ENCODE measurements at regions not wholly inside any gene's neighbourhood (a gene's known extent, or its start where the extent isn't known, plus 50 kb on each side); places are given as distances from the start of the nearest gene placed in this dataset.

- peaks cover 3 to 5% (median 4%) of the 10 kb centered on the region in 6 donors for H3K9me3 Mint-ChIP-seq
- H3K4me3 Mint-ChIP-seq, result no peak overlapping the region
- H3K27me3 Mint-ChIP-seq (ENCODE audit: low read depth in 3 of 3), result peaks cover 0 to 2% (median 0%) of the 10 kb centered on the region in 3 donors
- DNase-seq, result no peak
- no peaks in the 10 kb centered on the region for H3K4me1 Mint-ChIP-seq
- H3K27ac Mint-ChIP-seq, result no peak overlapping the region
- no peaks in the 10 kb centered on the region for H3K36me3 Mint-ChIP-seq
These were observed 198.7 kb upstream of the C9orf72 start for GRCh38 chr9:27771803-27772545.

- peaks cover 10 to 36% (median 16%) of the 10 kb centered on the region in 6 donors for H3K9me3 Mint-ChIP-seq
- H3K27me3 Mint-ChIP-seq (ENCODE audit: low read depth in 3 of 3), result peaks cover 0 to 4% (median 0%) of the 10 kb centered on the region in 3 donors
- no peak for DNase-seq
- H3K36me3 Mint-ChIP-seq, result peaks cover 0 to 2% (median 0%) of the 10 kb centered on the region in 3 donors
- H3K4me1 Mint-ChIP-seq, result no peaks in the 10 kb centered on the region
- H3K4me3 Mint-ChIP-seq, result no peak overlapping the region
- H3K27ac Mint-ChIP-seq, result no peak overlapping the region
These were observed 211.8 kb upstream of the C9orf72 start for GRCh38 chr9:27784847-27785713.

- Mint-ChIP-seq H3K36me3 (peaks cover 0 to 3% (median 0%) of the 10 kb centered on the region in 3 donors), H3K4me3 (no peak overlapping the region), H3K4me1 (no peaks in the 10 kb centered on the region), H3K9me3 (peaks cover 8 to 41% (median 18%) of the 10 kb centered on the region in 6 donors), H3K27ac (no peak overlapping the region), H3K27me3 (ENCODE audit: low read depth in 3 of 3) (peaks cover 0 to 4% (median 0%) of the 10 kb centered on the region in 3 donors)
- DNase-seq, result no peak
These were observed 212.4 kb upstream of the C9orf72 start for GRCh38 chr9:27785714-27786100.

GRCh38 chr9:27787891-27788290 lies 214.6 kb upstream of the C9orf72 start:
- peaks cover 0 to 3% (median 0%) of the 10 kb centered on the region in 3 donors for H3K36me3 Mint-ChIP-seq
- no peaks in the 10 kb centered on the region for H3K4me1 Mint-ChIP-seq
- no peaks in the 10 kb centered on the region for H3K27me3 Mint-ChIP-seq (ENCODE audit: low read depth in 3 of 3)
- no peak for DNase-seq
- H3K9me3 Mint-ChIP-seq, result peaks cover under 1 to 32% (median 15%) of the 10 kb centered on the region in 6 donors
- no peak overlapping the region for H3K27ac Mint-ChIP-seq
- no peak overlapping the region for H3K4me3 Mint-ChIP-seq

- Mint-ChIP-seq H3K4me3 (no peak overlapping the region), H3K9me3 (peaks cover 0 to 29% (median 15%) of the 10 kb centered on the region in 6 donors), H3K4me1 (no peaks in the 10 kb centered on the region), H3K27me3 (ENCODE audit: low read depth in 3 of 3) (no peaks in the 10 kb centered on the region), H3K27ac (no peak overlapping the region), H3K36me3 (peaks cover 0 to 3% (median 0%) of the 10 kb centered on the region in 3 donors)
- no peak for DNase-seq
These were observed 218.0 kb upstream of the C9orf72 start for GRCh38 chr9:27791311-27791710.

- Mint-ChIP-seq H3K4me1 (no peaks in the 10 kb centered on the region), H3K4me3 (no peak overlapping the region), H3K36me3 (peaks cover 0 to 3% (median 0%) of the 10 kb centered on the region in 3 donors), H3K9me3 (peaks cover 0 to 27% (median 13%) of the 10 kb centered on the region in 6 donors), H3K27me3 (ENCODE audit: low read depth in 3 of 3) (no peaks in the 10 kb centered on the region), H3K27ac (no peak overlapping the region)
- DNase-seq, result no peak
These were observed 219.8 kb upstream of the C9orf72 start for GRCh38 chr9:27792971-27793689.

GRCh38 chr9:27799326-27799725 lies 226.0 kb upstream of the C9orf72 start:
- H3K36me3 Mint-ChIP-seq, result no peaks in the 10 kb centered on the region

GRCh38 chr9:27800159-27800558 lies 226.9 kb upstream of the C9orf72 start:
- Mint-ChIP-seq H3K36me3 (no peaks in the 10 kb centered on the region), H3K4me1 (no peaks in the 10 kb centered on the region), H3K4me3 (no peak overlapping the region), H3K9me3 (peaks cover 0 to 9% (median 5%) of the 10 kb centered on the region in 6 donors), H3K27ac (no peak overlapping the region), H3K27me3 (ENCODE audit: low read depth in 3 of 3) (peaks cover 0 to 2% (median 0%) of the 10 kb centered on the region in 3 donors)
- DNase-seq, result no peak

More at GRCh38 chr9:27799326-27799725, 226.0 kb upstream of the C9orf72 start:
- H3K27me3 Mint-ChIP-seq (ENCODE audit: low read depth in 3 of 3), result peaks cover 0 to 2% (median 0%) of the 10 kb centered on the region in 3 donors
- H3K27ac Mint-ChIP-seq, result no peak overlapping the region
- H3K4me1 Mint-ChIP-seq, result no peaks in the 10 kb centered on the region
- no peak overlapping the region for H3K4me3 Mint-ChIP-seq
- no peak for DNase-seq
- H3K9me3 Mint-ChIP-seq, result peaks cover 0 to 12% (median 4%) of the 10 kb centered on the region in 6 donors

GRCh38 chr9:27800692-27801370 lies 227.6 kb upstream of the C9orf72 start:
- Mint-ChIP-seq H3K27ac (no peak overlapping the region), H3K4me3 (no peak overlapping the region), H3K9me3 (peaks cover 0 to 9% (median 5%) of the 10 kb centered on the region in 6 donors), H3K4me1 (no peaks in the 10 kb centered on the region), H3K36me3 (no peaks in the 10 kb centered on the region), H3K27me3 (ENCODE audit: low read depth in 3 of 3) (peaks cover 0 to 2% (median 0%) of the 10 kb centered on the region in 3 donors)
- DNase-seq, result no peak

- Mint-ChIP-seq H3K27ac (no peak overlapping the region), H3K9me3 (peaks cover 0 to 9% (median 5%) of the 10 kb centered on the region in 6 donors), H3K36me3 (no peaks in the 10 kb centered on the region), H3K4me3 (no peak overlapping the region), H3K4me1 (no peaks in the 10 kb centered on the region), H3K27me3 (ENCODE audit: low read depth in 3 of 3) (peaks cover 0 to 2% (median 0%) of the 10 kb centered on the region in 3 donors)
- DNase-seq, result no peak
These were observed 228.3 kb upstream of the C9orf72 start for GRCh38 chr9:27801545-27801944.

GRCh38 chr9:27802418-27802817 lies 229.1 kb upstream of the C9orf72 start:
- Mint-ChIP-seq H3K4me1 (no peaks in the 10 kb centered on the region), H3K36me3 (no peaks in the 10 kb centered on the region), H3K27me3 (ENCODE audit: low read depth in 3 of 3) (peaks cover 0 to 2% (median 0%) of the 10 kb centered on the region in 3 donors), H3K4me3 (no peak overlapping the region), H3K9me3 (peaks cover 0 to 9% (median 4%) of the 10 kb centered on the region in 6 donors), H3K27ac (no peak overlapping the region)
- no peak for DNase-seq

GRCh38 chr9:27808864-27809263 lies 235.6 kb upstream of the C9orf72 start:
- Mint-ChIP-seq H3K27ac (no peak overlapping the region), H3K36me3 (no peaks in the 10 kb centered on the region), H3K9me3 (peaks cover 4 to 14% (median 5%) of the 10 kb centered on the region in 6 donors)

GRCh38 chr9:27817747-27818146 lies 244.5 kb upstream of the C9orf72 start:
- DNase-seq, result no peak

More at GRCh38 chr9:27808864-27809263, 235.6 kb upstream of the C9orf72 start:
- no peak for DNase-seq
- Mint-ChIP-seq H3K4me1 (no peaks in the 10 kb centered on the region), H3K4me3 (no peak overlapping the region), H3K27me3 (ENCODE audit: low read depth in 3 of 3) (peaks cover 0 to 2% (median 0%) of the 10 kb centered on the region in 3 donors)

More at GRCh38 chr9:27817747-27818146, 244.5 kb upstream of the C9orf72 start:
- H3K9me3 Mint-ChIP-seq, result peaks cover 0 to 9% (median under 1%) of the 10 kb centered on the region in 6 donors
- H3K4me3 Mint-ChIP-seq, result no peak overlapping the region
- no peaks in the 10 kb centered on the region for H3K4me1 Mint-ChIP-seq
- H3K36me3 Mint-ChIP-seq, result no peaks in the 10 kb centered on the region
- H3K27ac Mint-ChIP-seq, result no peak overlapping the region
- H3K27me3 Mint-ChIP-seq (ENCODE audit: low read depth in 3 of 3), result peaks cover 0 to 2% (median 0%) of the 10 kb centered on the region in 3 donors
